COLO829 (cell line): ENCODE measurements at regions not wholly inside any gene's neighbourhood (a gene's known extent, or its start where the extent isn't known, plus 50 kb on each side); places are given as distances from the start of the nearest gene placed in this dataset.
A peak's percentile ranks its signal among the peaks of the same experiment; 100 is the strongest.
"Not testable (repeated sequence)": the region's sequence is repeated elsewhere in the genome, so short reads cannot be mapped to it uniquely, and the experiment has no call there.

ENCODE experiments used
- DNase-seq: peaks from one replicate; pipeline ENCODE4 v3.0.0; 2012; ENCODE audit warnings: low spot score

DNA sequence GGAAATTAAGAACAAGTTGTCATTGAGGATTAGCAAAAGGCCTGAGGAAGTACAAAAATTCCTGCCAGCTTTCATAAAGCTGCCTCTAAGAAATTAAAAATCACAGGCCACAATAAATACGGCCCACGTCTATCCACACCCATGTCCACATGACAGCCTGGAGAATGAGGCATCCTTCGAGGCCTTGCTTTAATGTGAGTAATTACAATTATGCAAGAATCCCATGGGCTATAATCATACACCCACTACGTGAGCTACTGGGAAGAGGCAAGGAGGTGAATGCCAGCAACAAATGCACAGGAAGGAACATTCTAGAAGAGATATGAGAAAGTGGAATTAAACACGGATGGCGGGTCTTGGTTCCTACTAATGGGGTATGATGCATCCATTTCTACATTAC is 65.4 kb upstream of the ZFHX3 start:
- DNase-seq = peak; percentile 57

DNA sequence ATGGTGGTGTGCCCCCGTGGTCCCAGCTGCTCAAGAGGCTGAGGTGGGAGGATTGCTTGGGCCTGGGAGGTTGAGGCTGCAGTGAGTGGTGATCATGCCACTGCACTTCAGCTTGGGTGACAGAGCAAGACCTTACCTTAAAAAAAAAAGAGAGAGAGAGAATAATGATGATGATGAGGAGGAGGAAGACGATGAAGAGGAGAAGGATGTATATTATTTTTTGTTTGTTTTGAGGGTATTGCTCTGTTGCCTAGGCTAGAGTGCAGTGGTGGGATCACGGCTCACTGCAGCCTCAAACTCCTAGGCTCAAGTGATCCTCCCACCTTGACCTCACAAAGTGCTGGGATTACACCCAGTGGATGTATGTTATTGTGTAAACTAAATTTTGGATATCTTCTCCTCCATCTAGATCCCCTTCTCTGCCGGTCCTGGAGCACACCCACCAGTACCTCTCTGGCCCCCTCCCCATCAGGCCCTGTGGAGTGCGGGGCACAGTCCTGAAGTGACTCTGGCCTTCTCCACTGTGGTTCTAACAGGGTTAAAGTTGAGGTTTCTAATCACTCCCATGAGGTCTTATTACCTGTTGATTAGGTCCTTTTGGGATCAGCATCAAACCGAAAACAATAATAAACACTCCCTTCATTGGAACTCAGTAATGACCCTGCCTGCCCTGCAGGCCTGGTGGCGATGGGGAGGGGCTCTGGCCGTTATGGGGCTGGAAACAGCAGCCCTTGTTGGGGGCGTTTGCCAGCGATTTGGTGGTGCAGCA is 60.5 kb upstream of the ZFHX3 start:
- DNase-seq = no peak

DNA sequence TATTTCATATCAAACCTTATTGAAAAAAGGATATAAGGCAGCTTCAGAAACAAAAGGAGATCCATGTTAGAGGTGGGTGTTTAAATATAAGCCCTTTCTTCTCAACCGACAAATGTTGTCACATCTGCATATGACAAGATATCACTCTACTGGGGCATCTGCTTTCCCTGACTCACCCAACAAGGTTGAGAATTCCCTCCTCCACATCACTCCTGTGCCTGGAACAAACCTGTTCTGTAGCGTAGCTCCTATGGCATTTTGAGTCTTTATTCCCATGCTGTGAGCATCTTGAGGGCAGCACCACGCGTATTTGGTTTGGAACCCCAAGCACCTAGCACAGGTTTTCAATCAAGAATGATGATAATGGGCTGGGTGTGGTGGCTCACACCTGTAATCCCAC is 59.4 kb upstream of the ZFHX3 start:
- no peak for DNase-seq

DNA sequence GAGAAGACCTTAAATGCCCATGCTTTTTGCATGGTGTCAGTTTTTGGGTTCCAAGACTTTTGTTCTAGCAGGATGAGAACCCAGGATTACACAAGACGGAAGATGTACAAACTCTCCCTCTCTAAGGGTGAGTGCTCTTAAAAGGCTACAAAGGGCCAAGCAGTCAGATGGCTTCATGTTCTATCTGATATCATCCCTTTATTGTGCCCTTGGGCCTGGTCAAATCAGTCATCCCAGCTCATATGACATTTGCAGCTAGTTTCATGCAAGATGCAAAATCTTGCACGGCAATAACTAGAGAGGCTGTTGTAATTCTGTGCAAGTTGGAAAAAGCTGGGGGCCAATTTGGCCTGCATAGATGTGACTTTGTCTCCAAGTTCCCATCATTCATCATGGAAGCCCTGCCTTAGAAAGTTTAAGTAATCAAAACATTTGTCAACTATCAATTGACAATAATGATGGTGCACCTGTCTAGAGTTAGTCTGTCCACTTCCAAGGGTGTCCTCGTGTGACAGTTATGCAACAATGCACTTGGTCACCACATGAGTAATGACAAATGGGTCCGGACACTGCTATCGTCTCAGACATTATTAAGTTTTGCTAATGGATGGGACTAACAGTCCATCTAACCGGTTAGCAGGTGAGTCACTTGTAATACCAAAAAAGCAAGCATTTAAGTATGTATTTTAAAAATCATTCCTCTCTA is 58.6 kb upstream of the ZFHX3 start:
- no peak for DNase-seq

DNA sequence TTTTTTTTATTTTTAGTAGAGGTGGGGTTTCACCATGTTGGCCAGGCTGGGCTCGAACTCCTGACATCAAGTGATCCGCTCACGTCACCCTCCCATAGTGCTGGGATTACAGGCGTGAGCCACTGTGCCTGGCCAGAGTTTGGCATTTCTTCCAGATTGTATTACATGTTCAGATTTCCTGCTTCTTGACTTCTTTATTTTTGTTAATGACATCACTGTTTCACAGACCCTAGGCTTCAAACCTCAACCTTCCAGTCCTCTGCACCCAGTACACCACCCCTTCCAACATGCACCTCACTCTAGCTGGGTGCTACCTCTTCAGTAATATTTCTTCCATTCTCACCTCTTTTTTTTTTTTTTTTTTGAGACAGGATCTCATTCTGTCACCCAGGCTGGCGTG is 53.6 kb upstream of the ZFHX3 start:
- DNase-seq = no peak

DNA sequence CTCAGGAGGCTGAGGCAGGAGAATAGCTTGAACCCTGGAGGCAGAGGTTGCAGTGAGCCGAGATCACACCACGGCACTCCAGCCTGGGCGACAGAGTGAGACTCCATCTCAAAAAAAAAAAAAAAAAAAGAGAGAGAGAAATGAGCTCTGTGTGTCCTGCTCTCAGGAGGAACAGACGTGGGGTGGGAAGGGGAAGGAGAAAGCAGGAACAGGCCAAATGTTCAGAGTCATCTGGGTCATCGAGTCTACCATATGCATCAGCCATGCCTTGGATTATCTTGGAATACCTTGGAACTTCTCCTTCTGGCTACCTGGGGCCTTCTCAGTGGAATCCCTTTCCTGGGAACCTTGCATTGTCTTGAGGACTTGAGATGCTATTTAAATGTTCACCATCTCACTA is 51.7 kb upstream of the ZFHX3 start:
- not testable (repeated sequence) for DNase-seq
